Keratinocyte (primary cell): ENCODE measurements at regions not wholly inside any gene's neighbourhood (a gene's known extent, or its start where the extent isn't known, plus 50 kb on each side); places are given as distances from the start of the nearest gene placed in this dataset.

Experiments
- DNase-seq: peaks from one replicate; pipeline ENCODE4 v3.0.0-alpha.2; 2011; ENCODE audit warnings: low read depth, missing footprints, low spot score
- FAIRE-seq: peaks from 2 replicates; lab custom pipeline; 2011; peaks lifted over from hg19 to GRCh38; lab: Jason Lieb, UNC
- H2AFZ ChIP-seq: 2 replicates; pipeline ENCODE4 v1.6.0; 2012; ENCODE audit warnings: low read length, control low read depth, inconsistent platforms; ENCODE audit not compliant: control insufficient read depth
- H3K27ac ChIP-seq: 2 replicates; pipeline ENCODE4 v1.5.1; 2011; ENCODE audit warnings: low read length; ENCODE audit not compliant: control insufficient read depth, insufficient read depth
- H3K27me3 ChIP-seq: 3 replicates; pipeline ENCODE4 v1.6.0; 2011; ENCODE audit warnings: low read length; ENCODE audit not compliant: control insufficient read depth, insufficient read depth; ENCODE audit errors: extremely low read depth
- H3K36me3 ChIP-seq, 2 experiments: 2 replicates in 1 of 2; 3 replicates in 1 of 2; pipeline ENCODE4 v1.5.1; 2011; ENCODE audit warnings: low read length in 2 of 2, mild to moderate bottlenecking in 1 of 2; ENCODE audit not compliant: control insufficient read depth in 2 of 2, insufficient read depth in 2 of 2; ENCODE audit errors: extremely low read depth in 1 of 2
- H3K4me1 ChIP-seq: 3 replicates; pipeline ENCODE4 v1.5.1; 2011; ENCODE audit warnings: low read length; ENCODE audit not compliant: control insufficient read depth, insufficient read depth; ENCODE audit errors: extremely low read depth
- H3K4me2 ChIP-seq: 3 replicates; pipeline ENCODE4 v1.6.0; 2011; ENCODE audit warnings: low read depth, low read length; ENCODE audit not compliant: control insufficient read depth, insufficient read depth; ENCODE audit errors: extremely low read depth
- H3K4me3 ChIP-seq, 3 experiments: fragments of 200-600 bp in 1 of 3; sonication (generic) in 1 of 3; 2 replicates in 2 of 3; 3 replicates in 1 of 3; pipeline ENCODE4 v1.5.1; 2011 to 2016; ENCODE audit warnings: low read length in 3 of 3, mild to moderate bottlenecking in 3 of 3, control low read depth in 2 of 3, inconsistent platforms in 1 of 3, low read depth in 1 of 3, mixed read lengths in 1 of 3, mixed run types in 1 of 3, moderate library complexity in 1 of 3; ENCODE audit not compliant: control insufficient read depth in 2 of 3, insufficient read depth in 2 of 3; ENCODE audit errors: extremely low read depth in 1 of 3
- H3K79me2 ChIP-seq: 2 replicates; pipeline ENCODE4 v1.6.0; 2012; ENCODE audit warnings: low read length; ENCODE audit not compliant: control insufficient read depth, insufficient read depth
- H3K9ac ChIP-seq: 3 replicates; pipeline ENCODE4 v1.6.0; 2011; ENCODE audit warnings: low read length; ENCODE audit not compliant: control insufficient read depth, insufficient read depth; ENCODE audit errors: extremely low read depth
- H3K9me1 ChIP-seq: 3 replicates; pipeline ENCODE4 v1.6.0; 2011; ENCODE audit warnings: low read length; ENCODE audit not compliant: control insufficient read depth, insufficient read depth; ENCODE audit errors: extremely low read depth
- H3K9me3 ChIP-seq: 2 replicates; pipeline ENCODE4 v1.5.1; 2012; ENCODE audit warnings: low read depth, low read length; ENCODE audit not compliant: control insufficient read depth
- H4K20me1 ChIP-seq: 3 replicates; pipeline ENCODE4 v1.6.0; 2011; ENCODE audit warnings: low read length; ENCODE audit not compliant: control insufficient read depth, insufficient read depth; ENCODE audit errors: extremely low read depth
- CTCF ChIP-seq, 3 experiments: IDR thresholded peaks in 1 of 3; conservative IDR thresholded peaks in 1 of 3; optimal IDR thresholded peaks in 1 of 3; 2 replicates in 2 of 3; 3 replicates in 1 of 3; pipeline versions ENCODE3 to v1.5.1; 2011; ENCODE audit warnings: low read length in 3 of 3, mild to moderate bottlenecking in 3 of 3, moderate library complexity in 2 of 3, control low read depth in 1 of 3, inconsistent platforms in 1 of 3; ENCODE audit not compliant: insufficient read depth in 2 of 3; ENCODE audit errors: extremely low read depth in 1 of 3
- EZH2 ChIP-seq: IDR thresholded peaks from one replicate; pipeline ENCODE4 v1.6.1; 2012; ENCODE audit warnings: inconsistent platforms, mild to moderate bottlenecking, low read length, moderate library complexity
- dilution Hi-C: fragments of 300-500 bp; cut with MboI; formaldehyde crosslinking; loops from one replicate; pipeline ENCODE4 v1.7.0; 2020; ENCODE audit warnings: low sequenced_read_pairs; ENCODE audit not compliant: extremely low pct_ligation_motif_present

- no peak overlapping the region for H3K9ac ChIP-seq
- H3K79me2 ChIP-seq = no peaks in the 10 kb centered on the region
- no peaks in the 10 kb centered on the region for H3K36me3 ChIP-seq
- no peaks in the 10 kb centered on the region for H4K20me1 ChIP-seq
- H3K27ac ChIP-seq = no peak overlapping the region
- H3K27me3 ChIP-seq = no peaks in the 10 kb centered on the region
- TF ChIP-seq EZH2 (no peak), CTCF (optimal IDR thresholded peaks at IDR 0.05 in 1 of 3, IDR thresholded peaks at IDR 0.05 in 1 of 3, conservative IDR thresholded peaks at IDR 0.05 in 1 of 3; ENCODE audit: extremely low read depth in 1 of 3, insufficient read depth in 2 of 3, low read length in 3 of 3) (no peak)
- no peak overlapping the region for H3K4me2 ChIP-seq
- FAIRE-seq = no peak
- dilution Hi-C loops = no loop called here
- H3K4me1 ChIP-seq = no peaks in the 10 kb centered on the region
- H2AFZ ChIP-seq = no peak overlapping the region
- H3K4me3 ChIP-seq = no peak overlapping the region
- DNase-seq = no peak
- H3K9me3 ChIP-seq = peaks cover 2% of the 10 kb centered on the region
- H3K9me1 ChIP-seq = no peaks in the 10 kb centered on the region
Observed at GRCh38 chr7:159237022-159237653, 92.5 kb upstream of the VIPR2 start.

GRCh38 chr7:159231017-159231416, 86.3 kb upstream of the VIPR2 start:
- Histone ChIP-seq H3K36me3 (no peaks in the 10 kb centered on the region), H3K4me2 (no peak overlapping the region), H3K9me1 (no peaks in the 10 kb centered on the region), H3K9ac (no peak overlapping the region), H4K20me1 (no peaks in the 10 kb centered on the region), H3K27ac (no peak overlapping the region), H3K27me3 (no peaks in the 10 kb centered on the region), H3K4me3 (no peak overlapping the region), H3K4me1 (no peaks in the 10 kb centered on the region), H3K9me3 (peaks cover 2% of the 10 kb centered on the region), H2AFZ (no peak overlapping the region), H3K79me2 (no peaks in the 10 kb centered on the region)
- FAIRE-seq (no peak), DNase-seq (no peak)
- dilution Hi-C loops = no loop called here
- TF ChIP-seq EZH2 = no peak
- TF ChIP-seq CTCF (optimal IDR thresholded peaks at IDR 0.05 in 1 of 3, IDR thresholded peaks at IDR 0.05 in 1 of 3, conservative IDR thresholded peaks at IDR 0.05 in 1 of 3; ENCODE audit: extremely low read depth in 1 of 3, insufficient read depth in 2 of 3, low read length in 3 of 3) = no peak
